ENCODE measurements at regions not wholly inside any gene's neighbourhood (a gene's known extent, or its start where the extent isn't known, plus 50 kb on each side); places are given as distances from the start of the nearest gene placed in this dataset.

- no peak for TF ChIP-seq EP300 (IDR thresholded peaks at IDR 0.05)
- TF ChIP-seq POLR2A (IDR thresholded peaks at IDR 0.05), result no peak
These were observed 58.1 kb upstream of the ZBTB40 start for GRCh38 chr1:22393587-22393986.

All from gastroesophageal sphincter (tissue), 2 donors.